Neural cell (in vitro differentiated cells): ENCODE measurements at regions not wholly inside any gene's neighbourhood (a gene's known extent, or its start where the extent isn't known, plus 50 kb on each side); places are given as distances from the start of the nearest gene placed in this dataset.

Experiments used
- EP300 ChIP-seq: fragments of 450-650 bp; conservative IDR thresholded peaks from 2 replicates; pipeline ENCODE4 v1.6.1; 2014; ENCODE audit warnings: antibody characterized with exemption, mild to moderate bottlenecking, moderate library complexity; ENCODE audit not compliant: poor library complexity, severe bottlenecking
- POLR2AphosphoS5 ChIP-seq: IDR thresholded peaks from 2 replicates; pipeline ENCODE4 v1.6.1; 2012
- TF ChIP-seq, protein P1 (sequence below): fragments of 450-650 bp; IDR thresholded peaks from 2 replicates; pipeline ENCODE4 v1.5.1; 2014; ENCODE audit warnings: antibody characterized with exemption, mild to moderate bottlenecking, moderate library complexity; ENCODE audit not compliant: poor library complexity, severe bottlenecking
- TF ChIP-seq, protein P2 (sequence below): IDR thresholded peaks from 2 replicates; pipeline ENCODE4 v1.6.1; 2012; ENCODE audit warnings: borderline replicate concordance

GRCh38 chr1:99527078-99527477, 118.8 kb upstream of the PALMD start:
- TF ChIP-seq, protein P1, sequence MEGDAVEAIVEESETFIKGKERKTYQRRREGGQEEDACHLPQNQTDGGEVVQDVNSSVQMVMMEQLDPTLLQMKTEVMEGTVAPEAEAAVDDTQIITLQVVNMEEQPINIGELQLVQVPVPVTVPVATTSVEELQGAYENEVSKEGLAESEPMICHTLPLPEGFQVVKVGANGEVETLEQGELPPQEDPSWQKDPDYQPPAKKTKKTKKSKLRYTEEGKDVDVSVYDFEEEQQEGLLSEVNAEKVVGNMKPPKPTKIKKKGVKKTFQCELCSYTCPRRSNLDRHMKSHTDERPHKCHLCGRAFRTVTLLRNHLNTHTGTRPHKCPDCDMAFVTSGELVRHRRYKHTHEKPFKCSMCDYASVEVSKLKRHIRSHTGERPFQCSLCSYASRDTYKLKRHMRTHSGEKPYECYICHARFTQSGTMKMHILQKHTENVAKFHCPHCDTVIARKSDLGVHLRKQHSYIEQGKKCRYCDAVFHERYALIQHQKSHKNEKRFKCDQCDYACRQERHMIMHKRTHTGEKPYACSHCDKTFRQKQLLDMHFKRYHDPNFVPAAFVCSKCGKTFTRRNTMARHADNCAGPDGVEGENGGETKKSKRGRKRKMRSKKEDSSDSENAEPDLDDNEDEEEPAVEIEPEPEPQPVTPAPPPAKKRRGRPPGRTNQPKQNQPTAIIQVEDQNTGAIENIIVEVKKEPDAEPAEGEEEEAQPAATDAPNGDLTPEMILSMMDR, result peak; percentile 74
- TF ChIP-seq, protein P2, sequence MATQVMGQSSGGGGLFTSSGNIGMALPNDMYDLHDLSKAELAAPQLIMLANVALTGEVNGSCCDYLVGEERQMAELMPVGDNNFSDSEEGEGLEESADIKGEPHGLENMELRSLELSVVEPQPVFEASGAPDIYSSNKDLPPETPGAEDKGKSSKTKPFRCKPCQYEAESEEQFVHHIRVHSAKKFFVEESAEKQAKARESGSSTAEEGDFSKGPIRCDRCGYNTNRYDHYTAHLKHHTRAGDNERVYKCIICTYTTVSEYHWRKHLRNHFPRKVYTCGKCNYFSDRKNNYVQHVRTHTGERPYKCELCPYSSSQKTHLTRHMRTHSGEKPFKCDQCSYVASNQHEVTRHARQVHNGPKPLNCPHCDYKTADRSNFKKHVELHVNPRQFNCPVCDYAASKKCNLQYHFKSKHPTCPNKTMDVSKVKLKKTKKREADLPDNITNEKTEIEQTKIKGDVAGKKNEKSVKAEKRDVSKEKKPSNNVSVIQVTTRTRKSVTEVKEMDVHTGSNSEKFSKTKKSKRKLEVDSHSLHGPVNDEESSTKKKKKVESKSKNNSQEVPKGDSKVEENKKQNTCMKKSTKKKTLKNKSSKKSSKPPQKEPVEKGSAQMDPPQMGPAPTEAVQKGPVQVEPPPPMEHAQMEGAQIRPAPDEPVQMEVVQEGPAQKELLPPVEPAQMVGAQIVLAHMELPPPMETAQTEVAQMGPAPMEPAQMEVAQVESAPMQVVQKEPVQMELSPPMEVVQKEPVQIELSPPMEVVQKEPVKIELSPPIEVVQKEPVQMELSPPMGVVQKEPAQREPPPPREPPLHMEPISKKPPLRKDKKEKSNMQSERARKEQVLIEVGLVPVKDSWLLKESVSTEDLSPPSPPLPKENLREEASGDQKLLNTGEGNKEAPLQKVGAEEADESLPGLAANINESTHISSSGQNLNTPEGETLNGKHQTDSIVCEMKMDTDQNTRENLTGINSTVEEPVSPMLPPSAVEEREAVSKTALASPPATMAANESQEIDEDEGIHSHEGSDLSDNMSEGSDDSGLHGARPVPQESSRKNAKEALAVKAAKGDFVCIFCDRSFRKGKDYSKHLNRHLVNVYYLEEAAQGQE, result no peak
- TF ChIP-seq EP300 (no peak), POLR2AphosphoS5 (no peak)
